ENCODE measurements at regions not wholly inside any gene's neighbourhood (a gene's known extent, or its start where the extent isn't known, plus 50 kb on each side); places are given as distances from the start of the nearest gene placed in this dataset.

GRCh38 chr4:123535037-123535748 lies 138.6 kb downstream of the SPRY1 start:
- TF ChIP-seq EP300 (conservative IDR thresholded peaks at IDR 0.05; ENCODE audit: poor library complexity, severe bottlenecking) = no peak
- no peak for TF ChIP-seq CTCF (IDR thresholded peaks at IDR 0.05; ENCODE audit: poor library complexity, severe bottlenecking)
- TF ChIP-seq RAD21 (conservative IDR thresholded peaks at IDR 0.05) = no peak
- no peak for TF ChIP-seq EZH2 (IDR thresholded peaks at IDR 0.05; ENCODE audit: borderline replicate concordance, insufficient read depth, low read length, poor library complexity, severe bottlenecking)
- TF ChIP-seq POLR2AphosphoS5 (IDR thresholded peaks at IDR 0.05) = no peak
- TF ChIP-seq, protein P1, sequence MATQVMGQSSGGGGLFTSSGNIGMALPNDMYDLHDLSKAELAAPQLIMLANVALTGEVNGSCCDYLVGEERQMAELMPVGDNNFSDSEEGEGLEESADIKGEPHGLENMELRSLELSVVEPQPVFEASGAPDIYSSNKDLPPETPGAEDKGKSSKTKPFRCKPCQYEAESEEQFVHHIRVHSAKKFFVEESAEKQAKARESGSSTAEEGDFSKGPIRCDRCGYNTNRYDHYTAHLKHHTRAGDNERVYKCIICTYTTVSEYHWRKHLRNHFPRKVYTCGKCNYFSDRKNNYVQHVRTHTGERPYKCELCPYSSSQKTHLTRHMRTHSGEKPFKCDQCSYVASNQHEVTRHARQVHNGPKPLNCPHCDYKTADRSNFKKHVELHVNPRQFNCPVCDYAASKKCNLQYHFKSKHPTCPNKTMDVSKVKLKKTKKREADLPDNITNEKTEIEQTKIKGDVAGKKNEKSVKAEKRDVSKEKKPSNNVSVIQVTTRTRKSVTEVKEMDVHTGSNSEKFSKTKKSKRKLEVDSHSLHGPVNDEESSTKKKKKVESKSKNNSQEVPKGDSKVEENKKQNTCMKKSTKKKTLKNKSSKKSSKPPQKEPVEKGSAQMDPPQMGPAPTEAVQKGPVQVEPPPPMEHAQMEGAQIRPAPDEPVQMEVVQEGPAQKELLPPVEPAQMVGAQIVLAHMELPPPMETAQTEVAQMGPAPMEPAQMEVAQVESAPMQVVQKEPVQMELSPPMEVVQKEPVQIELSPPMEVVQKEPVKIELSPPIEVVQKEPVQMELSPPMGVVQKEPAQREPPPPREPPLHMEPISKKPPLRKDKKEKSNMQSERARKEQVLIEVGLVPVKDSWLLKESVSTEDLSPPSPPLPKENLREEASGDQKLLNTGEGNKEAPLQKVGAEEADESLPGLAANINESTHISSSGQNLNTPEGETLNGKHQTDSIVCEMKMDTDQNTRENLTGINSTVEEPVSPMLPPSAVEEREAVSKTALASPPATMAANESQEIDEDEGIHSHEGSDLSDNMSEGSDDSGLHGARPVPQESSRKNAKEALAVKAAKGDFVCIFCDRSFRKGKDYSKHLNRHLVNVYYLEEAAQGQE (IDR thresholded peaks at IDR 0.05; ENCODE audit: borderline replicate concordance) = no peak
- TF ChIP-seq TAF1 (IDR thresholded peaks at IDR 0.05; ENCODE audit: low read depth) = no peak
- no peak for TF ChIP-seq MXI1 (conservative IDR thresholded peaks at IDR 0.05; ENCODE audit: poor library complexity, severe bottlenecking)
- no peak for TF ChIP-seq SMC3 (conservative IDR thresholded peaks at IDR 0.05; ENCODE audit: poor library complexity)

Measured in neural cell (in vitro differentiated cells).